ENCODE measurements at regions not wholly inside any gene's neighbourhood (a gene's known extent, or its start where the extent isn't known, plus 50 kb on each side); places are given as distances from the start of the nearest gene placed in this dataset.

- no TSS peak for BruUV-seq (replicated peaks)
- DNase-seq (ENCODE audit: extremely low read depth in 1 of 4, low spot score in 3 of 4) = no peak
- Histone ChIP-seq H3K9me1 (ENCODE audit: control insufficient read depth, insufficient read depth, low read length) (no peaks in the 10 kb centered on the region), H3K9me3 (replicated peaks; ENCODE audit: control insufficient read depth, insufficient read depth, low read depth, low read length) (no peaks in the 10 kb centered on the region), H3K4me2 (ENCODE audit: insufficient read depth, low read length) (no peak overlapping the region), H3K27ac (ENCODE audit: extremely low read depth, low read depth, low read length) (no peak overlapping the region), H2AFZ (ENCODE audit: low read depth, low read length) (no peak overlapping the region), H3K36me3 (ENCODE audit: control insufficient read depth, insufficient read depth, low read length) (no peaks in the 10 kb centered on the region), H3K9ac (ENCODE audit: insufficient read depth in 1 of 2, low read depth in 2 of 2, low read length in 2 of 2) (no peak overlapping the region), H3K27me3 (ENCODE audit: control insufficient read depth in 2 of 2, insufficient read depth in 2 of 2, low read length in 2 of 2) (no peaks in the 10 kb centered on the region), H4K20me1 (replicated peaks; ENCODE audit: control insufficient read depth, insufficient read depth, low read length) (no peaks in the 10 kb centered on the region; the same call in 1 of the 2 replicates), H3K4me1 (replicated peaks in 1 of 2; ENCODE audit: control insufficient read depth in 2 of 2, insufficient read depth in 2 of 2, low read length in 2 of 2) (no peaks in the 10 kb centered on the region), H3K4me3 (no peak overlapping the region), H3K79me2 (ENCODE audit: control insufficient read depth, insufficient read depth, low read length) (no peaks in the 10 kb centered on the region)
- no peak for FAIRE-seq
- intact Hi-C loops (cut with micrococcal nuclease) = no loop called here
- CTCF ChIA-PET (ENCODE audit: low intra/inter-chr PET ratio) = no interaction called here
- 0% methylated on average over 4 of the region's 4 CpGs for WGBS (ENCODE audit: insufficient coverage, low coverage, missing lambda C conversion rate)
- POLR2A ChIA-PET = no interaction called here
- in situ Hi-C loops (cut with MboI) = no loop called here
- TF ChIP-seq GATAD2B (IDR thresholded peaks at IDR 0.05; ENCODE audit: borderline replicate concordance) (no peak), NEUROD1 (IDR thresholded peaks at IDR 0.05; ENCODE audit: borderline replicate concordance, low read depth, low read length, partially characterized antibody) (no peak), CCAR2 (IDR thresholded peaks at IDR 0.05; ENCODE audit: low read depth, low read length) (no peak), NR2F6 (CRISPR knock-in tag; IDR thresholded peaks at IDR 0.05) (no peak), E4F1 (CRISPR knock-in tag; IDR thresholded peaks at IDR 0.05; ENCODE audit: borderline replicate concordance) (no peak), GATAD2A (IDR thresholded peaks at IDR 0.05) (no peak), ZNF75A (CRISPR knock-in tag; IDR thresholded peaks at IDR 0.05) (no peak), ATF7 (IDR thresholded peaks at IDR 0.05) (no peak), HNRNPUL1 (IDR thresholded peaks at IDR 0.05; ENCODE audit: low read length) (no peak)
- TF ChIP-seq, protein P1, sequence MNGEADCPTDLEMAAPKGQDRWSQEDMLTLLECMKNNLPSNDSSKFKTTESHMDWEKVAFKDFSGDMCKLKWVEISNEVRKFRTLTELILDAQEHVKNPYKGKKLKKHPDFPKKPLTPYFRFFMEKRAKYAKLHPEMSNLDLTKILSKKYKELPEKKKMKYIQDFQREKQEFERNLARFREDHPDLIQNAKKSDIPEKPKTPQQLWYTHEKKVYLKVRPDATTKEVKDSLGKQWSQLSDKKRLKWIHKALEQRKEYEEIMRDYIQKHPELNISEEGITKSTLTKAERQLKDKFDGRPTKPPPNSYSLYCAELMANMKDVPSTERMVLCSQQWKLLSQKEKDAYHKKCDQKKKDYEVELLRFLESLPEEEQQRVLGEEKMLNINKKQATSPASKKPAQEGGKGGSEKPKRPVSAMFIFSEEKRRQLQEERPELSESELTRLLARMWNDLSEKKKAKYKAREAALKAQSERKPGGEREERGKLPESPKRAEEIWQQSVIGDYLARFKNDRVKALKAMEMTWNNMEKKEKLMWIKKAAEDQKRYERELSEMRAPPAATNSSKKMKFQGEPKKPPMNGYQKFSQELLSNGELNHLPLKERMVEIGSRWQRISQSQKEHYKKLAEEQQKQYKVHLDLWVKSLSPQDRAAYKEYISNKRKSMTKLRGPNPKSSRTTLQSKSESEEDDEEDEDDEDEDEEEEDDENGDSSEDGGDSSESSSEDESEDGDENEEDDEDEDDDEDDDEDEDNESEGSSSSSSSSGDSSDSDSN (IDR thresholded peaks at IDR 0.05; ENCODE audit: borderline replicate concordance in 1 of 2, low read depth in 2 of 2, low read length in 2 of 2) = no peak
- ATAC-seq = no peak
These were observed 448.6 kb downstream of the SHISA9 start for GRCh38 chr16:13350000-13350399.
